Caco-2 (cell line): ENCODE measurements at regions not wholly inside any gene's neighbourhood (a gene's known extent, or its start where the extent isn't known, plus 50 kb on each side); places are given as distances from the start of the nearest gene placed in this dataset.

Source experiments
- BruUV-seq: library from RNA; stranded (reverse); fragments of 400-500 nt; replicated peaks from 2 replicates; lab custom pipeline; 2021; lab: Mats Ljungman, UMichigan
- CTCF ChIA-PET: fragments of 300-600 bp; sonication (Branson Sonifier 250); formaldehyde crosslinking; loops from one replicate; lab custom pipeline; 2022; ENCODE audit warnings: antibody characterized with exemption; lab: Charles Lee
- POLR2A ChIA-PET: fragments of 300-600 bp; sonication (Branson Sonifier 250); formaldehyde crosslinking; loops from one replicate; lab custom pipeline; 2022; ENCODE audit warnings: antibody characterized with exemption; lab: Charles Lee
- DNase-seq, 2 experiments: peaks; one replicate each; pipeline versions ENCODE4 v3.0.0 to v3.0.0-alpha.2; 2020 to 2022
- H3K27me3 ChIP-seq: replicated peaks from 2 replicates; pipeline ENCODE4 v1.6.0; 2011; ENCODE audit warnings: low read length; ENCODE audit not compliant: control insufficient read depth, insufficient read depth
- H3K36me3 ChIP-seq: 2 replicates; pipeline ENCODE4 v1.5.1; 2011; ENCODE audit warnings: low read length; ENCODE audit not compliant: control insufficient read depth, insufficient read depth
- H3K4me1 ChIP-seq: fragments of 250-450 bp; sonication (Bioruptor Pico); 2 replicates; pipeline ENCODE4 v1.5.1; 2020; ENCODE audit warnings: mild to moderate bottlenecking
- H3K4me3 ChIP-seq: 2 replicates; pipeline ENCODE4 v1.5.1; 2011; ENCODE audit warnings: low read depth, mild to moderate bottlenecking, control low read depth, low read length
- H3K9me3 ChIP-seq: fragments of 250-450 bp; sonication (Bioruptor Pico); 2 replicates; pipeline ENCODE4 v1.5.1; 2020; ENCODE audit warnings: mild to moderate bottlenecking, moderate library complexity
- H3K27ac Mint-ChIP-seq: one replicate; pipeline ENCODE4 v1.8.0; 2022; ENCODE audit warnings: mixed read lengths; ENCODE audit not compliant: unreplicated experiment
- H3K27me3 Mint-ChIP-seq: one replicate; pipeline ENCODE4 v1.8.0; 2022; ENCODE audit warnings: mixed read lengths; ENCODE audit not compliant: insufficient read depth, unreplicated experiment
- H3K36me3 Mint-ChIP-seq: one replicate; pipeline ENCODE4 v1.8.0; 2022; ENCODE audit warnings: mild to moderate bottlenecking, mixed read lengths; ENCODE audit not compliant: insufficient read depth, unreplicated experiment
- H3K4me1 Mint-ChIP-seq: one replicate; pipeline ENCODE4 v1.8.0; 2022; ENCODE audit warnings: low read depth, mixed read lengths; ENCODE audit not compliant: unreplicated experiment
- H3K4me3 Mint-ChIP-seq: one replicate; pipeline ENCODE4 v1.8.0; 2022; ENCODE audit warnings: mild to moderate bottlenecking, moderate library complexity, mixed read lengths; ENCODE audit not compliant: unreplicated experiment
- H3K9me3 Mint-ChIP-seq: one replicate; pipeline ENCODE4 v1.8.0; 2022; ENCODE audit warnings: mixed read lengths; ENCODE audit not compliant: unreplicated experiment
- CTCF ChIP-seq, 2 experiments: fragments of 200-600 bp in 1 of 2; IDR thresholded peaks; 1 replicate in 1 of 2; 2 replicates in 1 of 2; pipeline versions ENCODE4 v1.5.1 to v1.8.0; 2011 to 2022; ENCODE audit warnings: antibody characterized with exemption in 1 of 2, control low read depth in 1 of 2, inconsistent platforms in 1 of 2, low read depth in 1 of 2, low read length in 1 of 2, mild to moderate bottlenecking in 1 of 2, moderate library complexity in 1 of 2; ENCODE audit not compliant: insufficient read depth in 1 of 2, severe bottlenecking in 1 of 2, unreplicated experiment in 1 of 2
- intact Hi-C: fragments of 100-400 bp; cut with micrococcal nuclease; formaldehyde crosslinking; loops from one replicate; pipeline ENCODE4 v1.10.0; 2022; ENCODE audit not compliant: unreplicated experiment

DNA sequence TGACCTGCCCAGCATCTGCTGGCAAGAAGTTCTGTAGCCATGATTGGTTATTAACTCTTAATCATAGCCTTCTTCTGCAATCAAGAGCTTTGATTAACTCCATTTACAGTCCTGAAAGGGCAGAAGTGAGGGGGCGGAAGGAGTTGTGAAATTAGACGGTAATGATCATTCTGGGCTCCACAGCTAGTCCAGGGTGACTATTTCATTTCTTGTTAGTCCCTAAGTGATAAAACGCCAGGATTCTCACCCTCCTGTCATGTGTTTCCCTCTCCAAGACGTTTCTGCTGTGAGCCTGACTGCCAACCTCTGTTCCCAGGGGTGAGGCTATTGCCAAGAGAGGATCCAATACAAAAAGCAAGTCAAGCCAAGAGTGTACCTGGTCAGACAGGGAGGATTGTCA lies 155.9 kb upstream of the IPO5 start:
- no TSS peak for BruUV-seq
- TF ChIP-seq CTCF (IDR thresholded peaks at IDR 0.05; ENCODE audit: insufficient read depth in 1 of 2, low read depth in 1 of 2, low read length in 1 of 2, severe bottlenecking in 1 of 2, unreplicated experiment in 1 of 2): no peak

DNA sequence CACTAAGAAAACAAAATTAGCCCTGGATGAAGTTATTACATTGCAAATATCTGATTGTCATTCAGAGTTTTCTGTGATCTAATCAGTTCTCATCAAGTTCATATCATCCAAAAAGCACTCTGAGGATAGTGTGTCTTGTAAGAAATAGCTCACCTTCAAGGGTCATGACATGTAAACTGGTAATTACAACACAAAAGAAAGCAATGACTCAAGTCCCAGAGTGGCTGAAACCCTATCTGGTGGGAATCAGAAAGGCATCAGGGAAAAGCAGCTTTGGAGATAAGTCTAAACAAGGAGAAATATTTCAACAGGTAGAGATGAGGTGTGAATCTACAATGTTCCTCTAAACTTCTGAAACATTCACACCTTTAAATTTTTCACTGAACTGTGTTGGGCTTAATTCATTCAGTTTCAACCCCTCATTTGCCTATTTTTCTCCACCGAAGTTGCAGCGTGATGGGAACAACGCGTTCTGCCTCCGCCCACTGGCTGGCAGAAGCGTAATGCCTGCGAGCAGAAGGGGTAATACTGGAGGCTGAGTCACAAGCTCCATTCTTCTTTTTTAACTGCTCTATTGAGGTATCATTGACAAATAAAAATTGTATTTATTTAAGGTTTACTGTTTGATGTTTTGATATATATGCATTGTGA lies 155.2 kb upstream of the IPO5 start:
- H3K4me3 ChIP-seq: no peak overlapping the region
- H3K27ac Mint-ChIP-seq: no peak overlapping the region
- intact Hi-C loops: no loop called here
- ChIA-PET POLR2A (no interaction called here), CTCF (no interaction called here)
- H3K4me1 Mint-ChIP-seq: no peaks in the 10 kb centered on the region
- H3K9me3 ChIP-seq: peaks cover under 1% of the 10 kb centered on the region; the same call in 1 of the 2 replicates
- no peak overlapping the region for H3K4me3 Mint-ChIP-seq
- no peaks in the 10 kb centered on the region for H3K36me3 ChIP-seq
- no TSS peak for BruUV-seq
- DNase-seq: no peak
- no peaks in the 10 kb centered on the region for H3K4me1 ChIP-seq
- H3K27me3 Mint-ChIP-seq: no peaks in the 10 kb centered on the region
- H3K9me3 Mint-ChIP-seq: peaks cover 35% of the 10 kb centered on the region
- H3K36me3 Mint-ChIP-seq: no peaks in the 10 kb centered on the region
- no peak for TF ChIP-seq CTCF (IDR thresholded peaks at IDR 0.05; ENCODE audit: insufficient read depth in 1 of 2, low read depth in 1 of 2, low read length in 1 of 2, severe bottlenecking in 1 of 2, unreplicated experiment in 1 of 2)
- H3K27me3 ChIP-seq: no peaks in the 10 kb centered on the region

More for the DNA sequence above, 155.9 kb upstream of the IPO5 start:
- no peaks in the 10 kb centered on the region for H3K36me3 ChIP-seq
- Mint-ChIP-seq H3K4me3 (no peak overlapping the region), H3K27ac (no peak overlapping the region), H3K4me1 (no peaks in the 10 kb centered on the region), H3K27me3 (no peaks in the 10 kb centered on the region), H3K9me3 (peaks cover 39% of the 10 kb centered on the region), H3K36me3 (no peaks in the 10 kb centered on the region)
- DNase-seq: no peak
- H3K4me1 ChIP-seq: no peaks in the 10 kb centered on the region
- CTCF ChIA-PET: no interaction called here
- POLR2A ChIA-PET: no interaction called here
- H3K9me3 ChIP-seq: peaks cover 8% of the 10 kb centered on the region; the same call in 1 of the 2 replicates
- intact Hi-C loops: no loop called here
- H3K4me3 ChIP-seq: no peak overlapping the region
- no peaks in the 10 kb centered on the region for H3K27me3 ChIP-seq

GRCh38 chr13:97798836-97799235 lies 154.6 kb upstream of the IPO5 start:
- intact Hi-C loops: no loop called here
- no peak for DNase-seq
- Histone ChIP-seq H3K36me3 (no peaks in the 10 kb centered on the region), H3K4me1 (no peaks in the 10 kb centered on the region), H3K27me3 (no peaks in the 10 kb centered on the region), H3K4me3 (no peak overlapping the region), H3K9me3 (no peaks in the 10 kb centered on the region)
- Mint-ChIP-seq H3K4me3 (no peak overlapping the region), H3K9me3 (peaks cover 33% of the 10 kb centered on the region), H3K4me1 (no peaks in the 10 kb centered on the region), H3K27me3 (no peaks in the 10 kb centered on the region), H3K36me3 (no peaks in the 10 kb centered on the region), H3K27ac (no peak overlapping the region)
- ChIA-PET CTCF (no interaction called here), POLR2A (no interaction called here)
- no TSS peak for BruUV-seq
- no peak for TF ChIP-seq CTCF (IDR thresholded peaks at IDR 0.05; ENCODE audit: insufficient read depth in 1 of 2, low read depth in 1 of 2, low read length in 1 of 2, severe bottlenecking in 1 of 2, unreplicated experiment in 1 of 2)
